Ishikawa (cell line): ENCODE measurements at regions not wholly inside any gene's neighbourhood (a gene's known extent, or its start where the extent isn't known, plus 50 kb on each side); places are given as distances from the start of the nearest gene placed in this dataset.

Source experiments
- CEBPB ChIP-seq: IDR thresholded peaks from 2 replicates; pipeline ENCODE4 v1.6.1; 2012
- CREB1 ChIP-seq: IDR thresholded peaks from 2 replicates; pipeline ENCODE4 v1.6.1; 2012; ENCODE audit warnings: low read depth
- EGR1 ChIP-seq: IDR thresholded peaks from 2 replicates; pipeline ENCODE4 v1.6.1; 2012
- EP300 ChIP-seq: IDR thresholded peaks from 2 replicates; pipeline ENCODE4 v1.6.1; 2012; ENCODE audit warnings: borderline replicate concordance
- FOXM1 ChIP-seq: IDR thresholded peaks from 2 replicates; pipeline ENCODE4 v1.6.1; 2012; ENCODE audit warnings: low read depth, borderline replicate concordance
- MAX ChIP-seq: IDR thresholded peaks from 2 replicates; pipeline ENCODE4 v1.6.1; 2012
- NFIC ChIP-seq: IDR thresholded peaks from 2 replicates; pipeline ENCODE4 v1.6.1; 2012
- RAD21 ChIP-seq: IDR thresholded peaks from 2 replicates; pipeline ENCODE4 v1.6.1; 2012; ENCODE audit warnings: low read depth
- REST ChIP-seq: IDR thresholded peaks from 2 replicates; pipeline ENCODE4 v1.6.1; 2012; ENCODE audit warnings: low read depth, mild to moderate bottlenecking
- TAF1 ChIP-seq: IDR thresholded peaks from 2 replicates; pipeline ENCODE4 v1.6.1; 2012; ENCODE audit warnings: low read depth, mild to moderate bottlenecking
- TCF12 ChIP-seq: IDR thresholded peaks from 2 replicates; pipeline ENCODE4 v1.6.1; 2012; ENCODE audit warnings: low read depth
- TEAD4 ChIP-seq: IDR thresholded peaks from 2 replicates; pipeline ENCODE4 v1.6.1; 2012
- USF1 ChIP-seq: IDR thresholded peaks from 2 replicates; pipeline ENCODE4 v1.6.1; 2012
- YY1 ChIP-seq: IDR thresholded peaks from 2 replicates; pipeline ENCODE4 v1.6.1; 2012; ENCODE audit warnings: low read depth
- ZBTB7A ChIP-seq: IDR thresholded peaks from 2 replicates; pipeline ENCODE4 v1.6.1; 2012; ENCODE audit warnings: low read depth

- TF ChIP-seq FOXM1 (no peak), MAX (no peak), REST (no peak), EP300 (no peak), TEAD4 (no peak), USF1 (no peak), TAF1 (no peak), YY1 (no peak), RAD21 (no peak), ZBTB7A (no peak), CEBPB (no peak), NFIC (no peak)
These were observed 103.2 kb upstream of the ST8SIA2 start for GRCh38 chr15:92290359-92290992.

GRCh38 chr15:92291900-92292299, 101.8 kb upstream of the ST8SIA2 start:
- no peak for TF ChIP-seq EP300
- TF ChIP-seq REST: peak; percentile 25; the same call in 1 of the 2 replicates

GRCh38 chr15:92294759-92295158, 98.9 kb upstream of the ST8SIA2 start:
- no peak for TF ChIP-seq REST
- peak; percentile 8; the same call in 1 of the 2 replicates for TF ChIP-seq USF1
- TF ChIP-seq TAF1: no peak
- no peak for TF ChIP-seq RAD21
- TF ChIP-seq NFIC: no peak
- no peak for TF ChIP-seq CREB1

GRCh38 chr15:92304223-92304975, 89.3 kb upstream of the ST8SIA2 start:
- TF ChIP-seq CEBPB (no peak), EGR1 (no peak)

GRCh38 chr15:92305343-92305742, 88.3 kb upstream of the ST8SIA2 start:
- no peak for TF ChIP-seq USF1
- TF ChIP-seq MAX: no peak
- no peak for TF ChIP-seq TEAD4
- TF ChIP-seq CREB1: no peak
- TF ChIP-seq YY1: no peak
- no peak for TF ChIP-seq TCF12
- TF ChIP-seq ZBTB7A: no peak
- TF ChIP-seq RAD21: no peak
- no peak for TF ChIP-seq REST
- no peak for TF ChIP-seq EGR1
- TF ChIP-seq CEBPB: no peak
- no peak for TF ChIP-seq FOXM1
- TF ChIP-seq TAF1: no peak
- TF ChIP-seq NFIC: no peak
- TF ChIP-seq EP300: no peak
